ENCODE measurements at regions not wholly inside any gene's neighbourhood (a gene's known extent, or its start where the extent isn't known, plus 50 kb on each side); places are given as distances from the start of the nearest gene placed in this dataset.

GRCh38 chr10:58936364-58936763, 240.1 kb upstream of the PHYHIPL start:
- no peak for TF ChIP-seq CTCF (IDR thresholded peaks at IDR 0.05)
- TF ChIP-seq POLR2A (IDR thresholded peaks at IDR 0.05), result no peak
